GM21515 (cell line): ENCODE measurements at regions not wholly inside any gene's neighbourhood (a gene's known extent, or its start where the extent isn't known, plus 50 kb on each side); places are given as distances from the start of the nearest gene placed in this dataset.
"Not testable (repeated sequence)": the region's sequence is repeated elsewhere in the genome, so short reads cannot be mapped to it uniquely, and the experiment has no call there.

Source experiments
- ATAC-seq: cut with Tn5 transposase; IDR thresholded peaks from one replicate; pipeline ENCODE4 v1.9.1; 2021; ENCODE audit not compliant: unreplicated experiment

DNA sequence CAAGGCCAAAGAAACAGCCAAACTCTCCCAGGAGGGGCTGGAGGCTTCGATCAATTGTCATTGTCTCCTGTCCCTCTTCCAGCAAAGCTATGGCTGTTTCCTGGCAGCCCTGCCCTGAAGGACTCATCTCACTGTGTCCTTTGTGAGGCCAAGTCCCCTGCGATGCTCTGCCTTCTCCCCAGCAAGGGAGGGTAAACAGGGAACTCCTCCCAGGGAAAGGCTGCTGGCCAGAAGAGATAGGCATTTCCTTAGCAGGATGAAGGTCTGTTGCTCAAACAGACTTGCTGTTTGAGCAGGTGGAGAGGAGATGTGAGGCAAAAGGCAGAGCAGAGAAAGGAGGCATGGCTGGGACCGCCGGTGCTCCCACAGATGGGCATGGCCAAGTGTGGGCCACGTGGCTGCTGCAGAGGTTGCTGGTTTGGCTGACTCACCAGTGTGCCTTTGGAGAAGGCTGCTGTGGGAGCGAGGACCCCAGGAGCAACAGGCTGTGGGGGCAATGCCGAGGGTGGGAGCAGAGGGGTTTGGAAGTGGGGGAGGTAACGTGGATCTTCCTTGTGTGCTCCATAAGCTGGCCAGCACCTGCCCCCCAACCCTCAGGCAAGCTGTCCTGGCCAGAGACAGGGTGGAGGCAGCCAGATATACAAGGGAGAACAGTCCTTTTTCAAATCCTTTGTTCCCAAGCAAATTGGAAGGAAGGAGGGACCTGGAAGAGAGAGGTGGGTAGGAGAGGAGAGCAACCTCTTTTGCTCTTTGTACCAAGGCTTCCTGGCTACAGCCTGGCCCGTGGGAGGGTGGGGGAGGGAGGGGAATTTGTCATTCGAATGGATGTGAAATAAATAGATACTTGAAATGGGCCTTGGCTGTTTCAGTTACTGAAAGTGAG is 449.8 kb downstream of the SIPA1L2 start:
- no peak for ATAC-seq

- ATAC-seq = no peak
Measured at GRCh38 chr1:232178191-232178590, 451.7 kb downstream of the SIPA1L2 start.

DNA sequence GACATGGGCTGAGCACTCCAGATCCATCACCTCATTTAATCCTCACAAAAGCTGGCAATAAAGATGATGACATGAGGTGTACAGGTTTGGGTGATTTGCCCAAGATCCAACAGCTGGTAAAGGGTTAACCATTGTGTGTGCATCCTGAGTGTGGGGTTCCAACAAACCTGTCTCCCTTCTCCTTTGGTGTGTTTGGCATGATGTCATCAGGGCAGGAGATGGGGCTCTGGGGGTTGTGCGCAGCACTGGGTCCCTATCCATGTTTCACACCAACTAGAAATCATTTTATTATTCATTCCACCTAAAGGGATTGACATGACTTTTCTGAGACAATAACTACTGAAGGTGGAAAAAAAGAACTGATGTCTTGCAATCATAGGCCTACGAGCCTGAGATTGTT is 452.5 kb downstream of the SIPA1L2 start:
- no peak for ATAC-seq

GRCh38 chr1:232176222-232176621 is 453.7 kb downstream of the SIPA1L2 start:
- ATAC-seq = no peak

DNA sequence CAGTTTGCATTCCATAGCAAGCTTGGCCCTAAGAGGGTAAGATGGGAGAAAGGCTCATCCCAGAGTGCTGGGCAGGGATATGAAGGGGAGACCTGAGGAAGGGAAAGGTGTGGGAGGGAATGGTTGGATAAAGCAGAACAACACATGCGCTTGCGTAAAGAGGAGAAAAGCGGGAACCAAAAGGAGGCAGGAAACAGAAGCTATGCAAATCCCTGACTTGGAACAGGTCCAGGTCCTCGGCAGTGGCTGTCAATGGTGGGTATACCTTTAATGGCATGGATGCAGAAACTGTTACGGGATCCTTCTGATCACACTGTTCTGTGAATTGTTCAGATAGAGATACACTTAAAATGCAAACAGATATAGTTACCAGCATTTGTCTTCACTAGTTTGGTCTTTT is 455.6 kb downstream of the SIPA1L2 start:
- no peak for ATAC-seq

- ATAC-seq = no peak
Measured at GRCh38 chr1:232172563-232172962, 457.4 kb downstream of the SIPA1L2 start.

DNA sequence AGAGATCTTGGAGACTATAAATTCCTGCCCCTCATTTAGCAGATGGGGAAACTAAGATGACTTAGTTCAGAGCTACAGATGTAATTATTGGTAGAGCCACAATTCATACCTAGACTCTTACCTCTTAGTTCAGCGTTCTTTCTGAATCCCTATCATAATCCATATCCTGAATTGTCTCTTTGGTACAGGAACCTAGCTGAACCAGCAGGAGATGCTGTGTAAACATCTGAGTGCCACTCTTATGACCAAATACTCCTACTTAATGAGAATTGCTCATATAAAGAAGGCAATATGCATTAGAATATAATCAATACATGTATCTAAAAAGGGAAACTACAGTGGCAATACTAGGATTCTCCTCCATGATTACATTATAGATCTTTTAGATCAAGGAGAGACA is 459.0 kb downstream of the SIPA1L2 start:
- no peak for ATAC-seq

GRCh38 chr1:232169436-232169835 is 460.5 kb downstream of the SIPA1L2 start:
- ATAC-seq = no peak

DNA sequence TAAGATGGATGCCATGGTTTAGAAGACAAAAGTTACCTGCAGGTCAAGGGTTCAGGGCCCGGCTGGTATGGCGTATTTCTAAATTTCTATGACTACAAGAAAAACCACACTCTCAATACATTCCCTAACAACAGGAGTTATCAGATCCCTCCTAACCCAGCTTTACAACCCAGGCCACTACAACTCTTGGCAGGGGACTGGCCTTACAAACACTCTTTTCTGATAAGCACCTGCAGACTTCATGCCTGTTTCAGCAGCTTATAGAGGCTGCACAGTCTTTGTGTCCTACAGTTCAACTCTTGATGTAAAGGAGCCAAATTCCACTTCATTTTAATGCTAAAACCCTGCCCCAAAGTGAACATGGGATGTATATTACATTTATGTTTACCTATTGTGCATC is 461.4 kb downstream of the SIPA1L2 start:
- ATAC-seq = no peak

- no peak for ATAC-seq
Measured at GRCh38 chr1:232166942-232167341, 463.0 kb downstream of the SIPA1L2 start.

DNA sequence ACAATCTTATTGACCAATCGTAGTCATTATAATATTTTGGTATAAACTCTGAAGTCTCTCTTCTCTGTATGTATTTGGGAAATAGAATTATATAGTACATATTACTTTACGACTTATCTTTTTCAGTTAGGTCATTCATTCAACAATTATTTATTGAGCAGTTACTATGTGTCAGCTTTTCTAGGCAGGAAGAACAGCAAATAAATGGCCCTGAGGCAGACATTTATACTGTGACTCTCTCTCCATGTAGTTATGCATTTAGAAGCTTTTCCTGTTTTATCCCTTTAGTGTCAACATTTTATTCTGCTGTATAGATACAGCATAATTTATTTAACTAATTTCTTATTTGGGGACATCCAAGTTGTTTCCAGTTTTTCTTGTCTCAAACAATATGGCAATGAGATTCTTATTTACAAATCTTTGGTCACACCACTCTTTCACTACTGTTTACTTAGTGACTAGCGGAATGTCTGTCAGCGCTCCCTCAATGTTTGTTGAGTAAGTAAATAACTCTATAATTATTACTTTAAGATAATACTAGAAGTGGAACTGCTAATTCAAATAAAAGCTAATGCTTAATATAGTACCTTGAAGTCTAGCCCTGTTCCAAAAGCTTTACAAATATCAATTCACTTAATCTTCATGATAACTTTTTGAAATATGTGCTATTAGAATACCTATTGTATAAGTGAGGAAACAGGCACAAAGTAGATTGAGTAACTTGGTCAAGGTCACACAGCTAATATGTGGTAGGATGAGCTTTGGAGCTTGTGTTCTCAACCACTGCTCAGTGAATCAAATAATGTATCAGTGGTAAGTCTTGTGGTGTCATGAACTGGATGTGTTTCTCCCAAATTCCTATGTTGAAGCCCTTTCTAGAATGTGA is 465.6 kb downstream of the SIPA1L2 start:
- ATAC-seq = no peak

GRCh38 chr1:232163533-232163932 is 466.4 kb downstream of the SIPA1L2 start:
- no peak for ATAC-seq

DNA sequence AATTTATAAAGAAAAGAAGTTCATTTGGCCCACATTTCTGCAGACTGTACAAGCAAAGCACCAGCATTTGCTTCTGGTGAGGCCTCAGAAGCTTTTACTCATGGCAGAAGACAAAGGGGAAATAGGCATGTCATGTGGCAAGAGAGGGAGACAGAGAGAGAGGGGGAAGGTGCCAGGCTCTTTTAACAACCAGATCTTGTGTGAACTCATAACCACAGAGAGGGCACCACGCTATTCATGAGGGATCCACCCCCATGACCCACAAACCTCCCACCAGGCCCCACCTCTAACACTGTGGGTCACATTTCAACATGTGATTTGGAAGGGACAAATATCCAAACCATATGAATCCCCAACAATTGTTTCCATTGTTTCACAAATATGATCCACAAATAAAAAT is 467.9 kb downstream of the SIPA1L2 start:
- ATAC-seq = no peak

GRCh38 chr1:232158558-232158957 is 471.4 kb downstream of the SIPA1L2 start:
- ATAC-seq = not testable (repeated sequence)

DNA sequence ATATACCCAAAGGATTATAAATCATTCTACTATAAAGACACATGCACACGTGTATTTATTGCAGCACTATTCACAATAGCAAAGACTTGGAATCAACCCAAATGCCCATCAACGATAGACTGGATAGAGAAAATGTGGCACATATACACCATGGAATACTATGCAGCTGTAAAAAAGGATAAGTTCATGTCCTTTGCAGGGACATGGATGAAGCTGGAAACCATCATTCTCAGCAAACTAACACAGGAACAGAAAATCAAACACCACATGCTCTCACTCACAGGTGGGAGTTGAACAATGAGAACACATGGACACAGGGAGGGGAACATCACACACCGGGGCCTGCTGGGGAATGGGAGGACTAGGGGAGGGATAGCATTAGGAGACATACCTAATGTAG is 473.9 kb downstream of the SIPA1L2 start:
- ATAC-seq = not testable (repeated sequence)

DNA sequence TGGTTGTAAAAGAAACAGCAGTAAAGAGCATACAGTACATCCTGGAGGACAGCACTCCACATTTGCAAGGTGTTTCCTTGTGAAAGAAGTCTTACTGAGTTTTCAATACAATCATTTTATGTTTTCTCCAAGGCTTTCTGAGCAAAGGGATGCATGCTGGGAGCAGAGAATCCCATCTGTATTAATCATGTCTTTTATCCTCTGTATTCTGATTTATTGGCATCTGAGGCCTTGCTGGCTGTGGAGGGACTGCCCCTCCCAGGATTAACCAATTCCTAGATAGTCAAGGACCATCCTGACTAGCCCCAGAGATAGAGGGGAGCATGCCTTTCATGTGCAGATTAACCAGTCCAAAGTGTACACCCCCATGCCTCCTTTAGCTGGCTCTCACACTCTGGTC is 476.3 kb downstream of the SIPA1L2 start:
- no peak for ATAC-seq

DNA sequence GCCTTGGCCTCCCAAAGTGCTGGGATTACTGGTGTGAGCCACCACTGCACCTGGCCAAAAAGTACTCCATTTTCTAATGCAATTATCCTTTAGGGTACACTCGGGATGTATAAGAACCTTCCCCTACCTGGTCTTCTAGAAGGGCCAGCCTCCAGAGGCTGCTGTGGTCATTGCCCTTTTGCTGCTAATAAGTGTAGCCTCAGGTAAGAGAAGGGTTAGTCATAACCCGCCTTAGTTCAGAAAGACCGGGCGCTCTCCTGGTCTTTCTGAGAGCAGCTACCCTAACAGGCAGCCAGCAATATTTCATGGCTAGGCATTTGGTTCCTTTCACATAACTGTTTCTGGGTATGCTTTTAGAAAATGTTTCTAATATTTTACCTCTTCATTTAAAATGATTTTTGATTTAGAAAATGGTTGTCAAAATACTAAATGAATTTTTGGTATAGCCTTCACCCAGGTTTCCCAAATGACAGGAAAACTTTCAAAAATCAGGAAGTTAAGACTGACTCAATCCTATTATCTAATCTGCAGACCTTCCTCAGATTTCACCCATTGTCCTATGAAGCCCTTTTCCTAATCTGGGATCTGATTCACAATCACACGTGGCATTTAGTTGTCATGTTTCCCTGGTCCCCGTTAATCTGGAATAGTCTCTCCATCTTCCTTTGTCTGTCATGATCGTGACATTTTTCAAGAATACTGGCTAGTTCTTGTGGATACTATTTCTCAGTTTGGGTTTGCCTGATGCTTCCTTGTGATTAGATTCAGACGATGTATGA is 479.0 kb downstream of the SIPA1L2 start:
- no peak for ATAC-seq

DNA sequence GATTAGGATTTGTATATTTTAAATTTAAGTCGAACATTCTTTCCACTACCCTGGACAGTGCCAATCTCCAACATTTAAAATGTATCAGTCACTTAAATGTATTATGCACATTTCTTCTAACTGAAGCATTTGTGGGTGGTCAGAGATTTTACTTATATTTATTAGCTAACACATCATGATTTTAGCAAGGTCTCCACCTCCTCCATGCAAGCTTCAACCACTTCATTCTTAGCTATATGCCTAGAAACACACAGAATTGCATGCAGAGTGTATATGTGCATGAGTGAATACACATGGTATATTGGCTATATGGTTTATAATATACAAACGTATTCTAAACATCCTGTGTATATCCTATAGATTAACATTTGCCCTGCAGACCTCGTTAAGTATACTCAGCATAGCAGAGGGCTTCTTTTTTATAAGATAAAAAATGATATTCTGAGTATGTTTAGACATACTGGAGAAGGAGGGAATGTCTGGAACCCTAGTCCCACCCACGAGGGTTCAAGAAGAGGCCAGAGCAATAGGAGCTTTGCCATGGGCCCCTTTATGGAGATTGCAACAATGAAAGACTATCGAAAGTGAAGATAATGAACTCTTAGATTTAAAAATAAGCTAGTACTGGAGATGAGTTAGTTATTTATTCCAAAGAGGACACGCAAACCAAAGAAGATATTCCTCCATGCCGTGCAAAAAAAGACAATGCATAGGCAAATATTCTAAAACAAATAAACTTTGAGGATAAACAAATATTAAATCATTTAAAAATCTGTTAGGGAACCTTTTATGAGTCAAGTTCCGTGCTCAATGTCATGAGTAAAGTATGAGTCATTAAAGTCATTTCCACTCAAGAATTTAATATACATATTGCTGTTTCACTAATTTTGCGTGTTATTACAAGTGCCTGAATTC is 480.4 kb downstream of the SIPA1L2 start:
- ATAC-seq = no peak

GRCh38 chr1:232147215-232147614 is 482.7 kb downstream of the SIPA1L2 start:
- no peak for ATAC-seq

GRCh38 chr1:232146514-232146913 is 483.4 kb downstream of the SIPA1L2 start:
- no peak for ATAC-seq
